ENCODE measurements at regions not wholly inside any gene's neighbourhood (a gene's known extent, or its start where the extent isn't known, plus 50 kb on each side); places are given as distances from the start of the nearest gene placed in this dataset.

DNA sequence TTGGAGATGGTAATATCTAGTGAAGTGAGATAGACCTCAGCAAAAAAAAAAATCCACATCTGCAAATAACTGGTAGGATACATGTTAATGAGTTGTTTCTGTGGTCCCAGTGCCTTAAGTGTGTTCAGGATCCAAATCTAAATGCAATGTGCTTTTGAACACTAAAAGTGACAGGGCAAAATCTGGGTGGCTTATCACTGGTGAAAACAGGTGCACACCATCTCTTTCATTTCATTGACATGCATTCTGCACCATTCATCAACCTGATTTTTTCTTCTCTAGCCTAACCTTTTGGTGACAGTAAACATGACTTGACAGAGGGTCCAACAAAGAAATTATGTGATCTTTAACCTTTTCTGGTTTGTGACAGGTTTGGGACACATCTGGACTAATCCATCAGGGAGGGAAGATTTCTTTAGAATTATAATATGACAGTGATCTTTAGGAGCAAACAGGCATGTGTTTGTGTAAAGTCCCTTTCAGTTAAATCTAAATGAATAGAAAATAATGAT, 201.6 kb upstream of the NEGR1 start:
- DNase-seq, result no peak
- Histone ChIP-seq H3K9me3 (ENCODE audit: control extremely low read depth in 1 of 5, control insufficient read depth in 4 of 5, insufficient read depth in 2 of 5, low read depth in 1 of 5, low read length in 4 of 5) (peaks cover 0 to 5% (median 0%) of the 10 kb centered on the region in 5 experiments), H3K4me3 (ENCODE audit: control insufficient read depth in 1 of 7, extremely low read depth in 1 of 7, insufficient read depth in 4 of 7, low read depth in 2 of 7, low read length in 6 of 7) (no peak overlapping the region), H3K27ac (ENCODE audit: insufficient read depth in 1 of 2, low read depth in 1 of 2, low read length in 2 of 2, poor library complexity in 1 of 2, severe bottlenecking in 2 of 2) (no peak overlapping the region), H3K36me3 (ENCODE audit: control insufficient read depth in 4 of 4, insufficient read depth in 4 of 4, low read length in 3 of 4) (no peaks in the 10 kb centered on the region), H3K4me1 (ENCODE audit: control extremely low read depth in 1 of 4, control insufficient read depth in 4 of 4, insufficient read depth in 4 of 4, low read length in 3 of 4) (no peaks in the 10 kb centered on the region), H3K27me3 (replicated peaks in 2 of 5; ENCODE audit: control insufficient read depth in 4 of 5, insufficient read depth in 5 of 5, low read length in 4 of 5) (no peaks in the 10 kb centered on the region)
- POLR2A ChIA-PET, result no interaction called here
- CTCF ChIA-PET, result no interaction called here

DNA sequence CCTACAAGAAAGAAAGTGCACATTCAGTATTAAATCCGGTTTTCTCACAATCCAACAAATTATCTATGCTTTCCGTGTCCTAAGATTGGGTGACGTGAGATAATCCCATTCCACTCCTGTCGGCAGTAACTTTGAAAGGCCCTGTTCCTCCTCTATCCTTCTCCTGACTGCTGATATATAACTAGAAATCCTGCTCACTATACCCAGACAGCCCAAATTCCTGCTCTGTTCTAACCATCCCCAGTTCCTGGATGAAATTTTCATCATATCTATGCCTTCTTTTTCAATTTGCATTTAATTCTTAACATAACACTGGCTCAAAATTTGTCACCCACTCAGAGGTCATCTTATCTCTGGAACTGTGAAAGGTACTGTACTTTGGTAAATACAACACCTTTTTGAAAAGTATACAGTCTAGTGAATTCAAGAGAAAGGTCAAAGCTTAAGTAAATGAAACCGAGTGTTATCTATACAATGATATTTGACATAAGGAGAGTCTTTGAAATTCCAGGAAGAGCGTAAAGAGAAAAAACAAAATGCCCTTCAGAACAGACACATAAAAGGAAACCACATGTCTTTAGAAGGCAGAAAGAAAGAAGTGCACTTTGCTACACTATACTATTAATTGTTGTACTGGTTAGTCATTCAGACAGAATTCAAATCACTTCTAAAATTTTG, 200.5 kb upstream of the NEGR1 start:
- CTCF ChIA-PET, result no interaction called here
- 97% methylated on average over 4 of the region's 6 CpGs for WGBS (ENCODE audit: insufficient coverage)
- no peak for DNase-seq
- Histone ChIP-seq H3K27ac (ENCODE audit: insufficient read depth in 1 of 2, low read depth in 1 of 2, low read length in 2 of 2, poor library complexity in 1 of 2, severe bottlenecking in 2 of 2) (no peak overlapping the region), H3K4me1 (ENCODE audit: control extremely low read depth in 1 of 4, control insufficient read depth in 4 of 4, insufficient read depth in 4 of 4, low read length in 3 of 4) (no peaks in the 10 kb centered on the region), H3K27me3 (replicated peaks in 2 of 5; ENCODE audit: control insufficient read depth in 4 of 5, insufficient read depth in 5 of 5, low read length in 4 of 5) (no peaks in the 10 kb centered on the region), H3K36me3 (ENCODE audit: control insufficient read depth in 4 of 4, insufficient read depth in 4 of 4, low read length in 3 of 4) (no peaks in the 10 kb centered on the region), H3K4me3 (ENCODE audit: control insufficient read depth in 1 of 7, extremely low read depth in 1 of 7, insufficient read depth in 4 of 7, low read depth in 2 of 7, low read length in 6 of 7) (no peak overlapping the region), H3K9me3 (ENCODE audit: control extremely low read depth in 1 of 5, control insufficient read depth in 4 of 5, insufficient read depth in 2 of 5, low read depth in 1 of 5, low read length in 4 of 5) (peaks cover 0 to 5% (median 0%) of the 10 kb centered on the region in 5 experiments)
- POLR2A ChIA-PET, result no interaction called here

DNA sequence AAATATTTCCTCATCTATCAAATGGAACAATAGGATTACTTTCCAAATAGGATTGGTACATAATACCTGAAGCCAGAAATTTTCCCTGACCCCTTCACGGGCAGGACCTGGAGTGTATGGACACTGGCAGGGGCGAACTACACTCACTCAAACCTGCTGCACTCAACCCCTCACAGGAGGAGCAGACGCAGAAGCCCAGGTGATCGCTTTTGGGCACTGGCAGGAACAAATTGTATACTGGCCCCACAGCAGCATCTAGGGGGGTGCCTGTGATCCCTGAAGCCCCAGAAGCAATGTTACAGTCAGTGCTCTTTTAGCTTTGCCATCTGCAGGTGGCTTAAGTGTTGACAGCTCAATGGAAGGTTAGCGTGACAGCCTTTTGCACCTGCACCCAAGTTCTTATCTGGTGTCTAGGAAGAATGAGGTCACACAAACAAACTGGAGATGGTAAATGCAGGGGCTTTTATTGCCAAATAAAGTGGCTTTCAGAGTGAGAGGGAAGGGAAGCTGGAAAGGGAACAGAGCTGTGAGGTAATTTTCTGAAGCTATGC, 199.2 kb upstream of the NEGR1 start:
- DNase-seq, result no peak
- H3K27me3 ChIP-seq (replicated peaks in 2 of 5; ENCODE audit: control insufficient read depth in 4 of 5, insufficient read depth in 5 of 5, low read length in 4 of 5), result no peaks in the 10 kb centered on the region
- H3K4me3 ChIP-seq (ENCODE audit: control insufficient read depth in 1 of 7, extremely low read depth in 1 of 7, insufficient read depth in 4 of 7, low read depth in 2 of 7, low read length in 6 of 7), result no peak overlapping the region
- H3K4me1 ChIP-seq (ENCODE audit: control extremely low read depth in 1 of 4, control insufficient read depth in 4 of 4, insufficient read depth in 4 of 4, low read length in 3 of 4), result no peaks in the 10 kb centered on the region
- H3K27ac ChIP-seq (ENCODE audit: insufficient read depth in 1 of 2, low read depth in 1 of 2, low read length in 2 of 2, poor library complexity in 1 of 2, severe bottlenecking in 2 of 2), result no peak overlapping the region
- no peaks in the 10 kb centered on the region for H3K36me3 ChIP-seq (ENCODE audit: control insufficient read depth in 4 of 4, insufficient read depth in 4 of 4, low read length in 3 of 4)
- ChIA-PET CTCF (no interaction called here), POLR2A (no interaction called here)
- peaks cover 0 to 5% (median 0%) of the 10 kb centered on the region in 5 experiments for H3K9me3 ChIP-seq (ENCODE audit: control extremely low read depth in 1 of 5, control insufficient read depth in 4 of 5, insufficient read depth in 2 of 5, low read depth in 1 of 5, low read length in 4 of 5)
- 97% methylated on average over 5 of the region's 5 CpGs for WGBS (ENCODE audit: insufficient coverage)

DNA sequence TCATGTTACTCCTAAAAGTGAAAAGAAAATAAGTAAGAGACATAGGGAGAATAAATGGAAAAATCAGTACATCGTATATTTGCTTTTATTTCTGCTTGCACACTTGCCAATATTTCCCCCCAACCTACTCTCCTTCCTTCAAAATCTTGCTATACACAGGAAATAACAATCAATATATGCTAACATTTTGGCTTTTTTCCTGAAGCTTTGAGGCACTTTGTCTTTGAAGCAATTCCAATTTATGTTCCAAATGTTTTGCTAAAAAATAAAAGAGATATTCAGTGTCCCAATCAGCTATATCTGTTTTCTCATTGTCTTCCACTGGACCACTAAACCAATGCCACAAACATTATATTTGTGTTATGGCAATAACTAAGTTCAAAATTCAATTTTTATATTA, 184.0 kb upstream of the NEGR1 start:
- no CpG with 5 or more reads among the region's 1 CpG for WGBS (ENCODE audit: insufficient coverage)
- no peak overlapping the region for H3K27ac ChIP-seq (ENCODE audit: insufficient read depth in 1 of 2, low read depth in 1 of 2, low read length in 2 of 2, poor library complexity in 1 of 2, severe bottlenecking in 2 of 2)
- POLR2A ChIA-PET, result no interaction called here

DNA sequence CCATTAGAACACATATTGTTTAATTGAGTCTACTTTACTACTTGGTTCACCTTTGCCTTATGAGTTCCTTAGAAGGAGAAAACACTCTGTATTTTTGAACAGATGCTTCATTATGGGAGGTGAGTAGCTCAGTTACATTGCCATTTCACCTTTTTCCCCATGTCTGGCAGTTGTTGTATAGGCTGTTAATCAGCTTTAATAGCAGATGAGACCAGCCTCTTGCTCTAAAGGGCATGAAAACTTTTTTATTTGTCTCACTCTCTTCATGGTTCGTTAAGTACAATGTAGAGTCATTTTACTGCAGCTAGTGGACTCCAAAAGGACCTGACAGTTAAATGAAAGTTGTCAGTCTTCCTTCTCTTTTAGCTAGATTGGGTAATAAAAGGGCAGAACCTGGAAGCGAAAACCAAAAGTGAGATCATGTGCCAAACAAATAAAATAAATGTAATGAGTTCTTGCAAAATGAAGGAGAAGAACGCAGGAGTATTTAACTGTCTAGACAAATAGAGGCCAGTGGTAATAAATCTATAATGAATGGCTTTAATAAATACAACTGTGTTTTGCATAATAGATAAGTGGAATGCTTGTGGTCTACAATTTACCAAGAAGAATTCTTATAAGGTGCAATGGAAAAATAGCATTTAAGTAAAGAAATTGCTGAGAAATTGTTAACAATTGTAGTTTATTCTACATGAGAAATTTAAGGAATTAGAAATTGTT, 180.0 kb upstream of the NEGR1 start:
- CTCF ChIA-PET, result no interaction called here
- no peaks in the 10 kb centered on the region for H3K36me3 ChIP-seq (ENCODE audit: control insufficient read depth in 4 of 4, insufficient read depth in 4 of 4, low read length in 3 of 4)
- no peak for DNase-seq
- H3K27ac ChIP-seq (ENCODE audit: insufficient read depth in 1 of 2, low read depth in 1 of 2, low read length in 2 of 2, poor library complexity in 1 of 2, severe bottlenecking in 2 of 2), result no peak overlapping the region
- POLR2A ChIA-PET, result no interaction called here
- no peaks in the 10 kb centered on the region for H3K9me3 ChIP-seq (ENCODE audit: control extremely low read depth in 1 of 5, control insufficient read depth in 4 of 5, insufficient read depth in 2 of 5, low read depth in 1 of 5, low read length in 4 of 5)
- no peak overlapping the region for H3K4me3 ChIP-seq (ENCODE audit: control insufficient read depth in 1 of 7, extremely low read depth in 1 of 7, insufficient read depth in 4 of 7, low read depth in 2 of 7, low read length in 6 of 7)
- H3K4me1 ChIP-seq (ENCODE audit: control extremely low read depth in 1 of 4, control insufficient read depth in 4 of 4, insufficient read depth in 4 of 4, low read length in 3 of 4), result no peaks in the 10 kb centered on the region
- H3K27me3 ChIP-seq (replicated peaks in 2 of 5; ENCODE audit: control insufficient read depth in 4 of 5, insufficient read depth in 5 of 5, low read length in 4 of 5), result no peaks in the 10 kb centered on the region
- WGBS (ENCODE audit: insufficient coverage), result 94% methylated on average over 2 of the region's 3 CpGs

More for the DNA sequence above, 184.0 kb upstream of the NEGR1 start:
- CTCF ChIA-PET, result no interaction called here
- DNase-seq, result no peak
- Histone ChIP-seq H3K27me3 (replicated peaks in 2 of 5; ENCODE audit: control insufficient read depth in 4 of 5, insufficient read depth in 5 of 5, low read length in 4 of 5) (no peaks in the 10 kb centered on the region), H3K4me3 (ENCODE audit: control insufficient read depth in 1 of 7, extremely low read depth in 1 of 7, insufficient read depth in 4 of 7, low read depth in 2 of 7, low read length in 6 of 7) (no peak overlapping the region), H3K9me3 (ENCODE audit: control extremely low read depth in 1 of 5, control insufficient read depth in 4 of 5, insufficient read depth in 2 of 5, low read depth in 1 of 5, low read length in 4 of 5) (no peaks in the 10 kb centered on the region), H3K4me1 (ENCODE audit: control extremely low read depth in 1 of 4, control insufficient read depth in 4 of 4, insufficient read depth in 4 of 4, low read length in 3 of 4) (no peaks in the 10 kb centered on the region), H3K36me3 (ENCODE audit: control insufficient read depth in 4 of 4, insufficient read depth in 4 of 4, low read length in 3 of 4) (no peaks in the 10 kb centered on the region)

DNA sequence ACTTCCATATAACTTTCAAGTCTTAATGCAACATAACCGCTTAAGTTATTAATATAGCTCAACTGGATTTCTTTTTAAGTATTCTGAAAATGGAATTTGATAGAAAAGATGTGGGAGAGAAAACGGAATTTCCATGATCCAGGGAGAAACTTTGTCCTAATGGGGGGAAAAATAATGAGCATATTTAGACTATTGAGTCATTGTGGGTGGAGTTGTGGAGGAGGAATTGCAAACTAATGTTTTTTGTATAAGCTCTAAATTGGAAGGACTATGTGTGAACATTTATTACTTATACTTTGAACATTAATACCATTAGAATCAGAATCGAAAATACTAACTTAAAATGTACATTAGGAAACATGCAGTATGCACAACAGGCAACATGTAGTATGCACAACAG, 159.9 kb upstream of the NEGR1 start:
- CTCF ChIA-PET, result no interaction called here
- no peak for DNase-seq

DNA sequence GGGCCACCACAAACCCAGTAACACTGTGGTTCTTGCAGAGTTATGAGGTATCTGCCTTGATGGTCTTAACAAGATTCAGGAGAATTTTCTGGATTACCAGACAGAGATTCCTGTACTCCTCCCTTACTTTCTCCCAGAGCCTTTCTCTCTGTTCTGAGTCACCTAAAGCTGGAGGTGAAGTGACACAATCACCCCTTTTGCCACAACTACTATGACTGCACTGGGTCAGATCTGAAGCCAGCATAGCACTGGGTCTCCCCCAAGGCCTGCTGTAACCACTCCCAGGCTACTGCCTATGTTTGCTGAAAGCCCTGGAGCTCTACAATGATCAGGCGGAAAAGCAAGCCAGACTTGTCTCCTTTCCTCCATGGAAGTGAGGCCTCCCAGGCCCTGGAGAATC, 156.7 kb upstream of the NEGR1 start:
- Histone ChIP-seq H3K27ac (ENCODE audit: insufficient read depth in 1 of 2, low read depth in 1 of 2, low read length in 2 of 2, poor library complexity in 1 of 2, severe bottlenecking in 2 of 2) (no peak overlapping the region), H3K4me3 (ENCODE audit: control insufficient read depth in 1 of 7, extremely low read depth in 1 of 7, insufficient read depth in 4 of 7, low read depth in 2 of 7, low read length in 6 of 7) (no peak overlapping the region), H3K36me3 (ENCODE audit: control insufficient read depth in 4 of 4, insufficient read depth in 4 of 4, low read length in 3 of 4) (no peaks in the 10 kb centered on the region), H3K27me3 (replicated peaks in 2 of 5; ENCODE audit: control insufficient read depth in 4 of 5, insufficient read depth in 5 of 5, low read length in 4 of 5) (no peaks in the 10 kb centered on the region), H3K4me1 (ENCODE audit: control extremely low read depth in 1 of 4, control insufficient read depth in 4 of 4, insufficient read depth in 4 of 4, low read length in 3 of 4) (no peaks in the 10 kb centered on the region), H3K9me3 (ENCODE audit: control extremely low read depth in 1 of 5, control insufficient read depth in 4 of 5, insufficient read depth in 2 of 5, low read depth in 1 of 5, low read length in 4 of 5) (peaks cover 0 to 1% (median 0%) of the 10 kb centered on the region in 5 experiments)
- ChIA-PET CTCF (no interaction called here), POLR2A (no interaction called here)
- WGBS (ENCODE audit: insufficient coverage), result 100% methylated on average over 1 of the region's 1 CpG
- no peak for DNase-seq

More for the DNA sequence above, 159.9 kb upstream of the NEGR1 start:
- Histone ChIP-seq H3K27me3 (replicated peaks in 2 of 5; ENCODE audit: control insufficient read depth in 4 of 5, insufficient read depth in 5 of 5, low read length in 4 of 5) (no peaks in the 10 kb centered on the region), H3K9me3 (ENCODE audit: control extremely low read depth in 1 of 5, control insufficient read depth in 4 of 5, insufficient read depth in 2 of 5, low read depth in 1 of 5, low read length in 4 of 5) (peaks cover 0 to 4% (median 1%) of the 10 kb centered on the region in 5 experiments), H3K36me3 (ENCODE audit: control insufficient read depth in 4 of 4, insufficient read depth in 4 of 4, low read length in 3 of 4) (no peaks in the 10 kb centered on the region), H3K27ac (ENCODE audit: insufficient read depth in 1 of 2, low read depth in 1 of 2, low read length in 2 of 2, poor library complexity in 1 of 2, severe bottlenecking in 2 of 2) (no peak overlapping the region), H3K4me1 (ENCODE audit: control extremely low read depth in 1 of 4, control insufficient read depth in 4 of 4, insufficient read depth in 4 of 4, low read length in 3 of 4) (no peaks in the 10 kb centered on the region), H3K4me3 (ENCODE audit: control insufficient read depth in 1 of 7, extremely low read depth in 1 of 7, insufficient read depth in 4 of 7, low read depth in 2 of 7, low read length in 6 of 7) (no peak overlapping the region)
- POLR2A ChIA-PET, result no interaction called here
- WGBS (ENCODE audit: insufficient coverage), result 85% methylated on average over 1 of the region's 3 CpGs
